ENCODE measurements at regions not wholly inside any gene's neighbourhood (a gene's known extent, or its start where the extent isn't known, plus 50 kb on each side); places are given as distances from the start of the nearest gene placed in this dataset.

DNA sequence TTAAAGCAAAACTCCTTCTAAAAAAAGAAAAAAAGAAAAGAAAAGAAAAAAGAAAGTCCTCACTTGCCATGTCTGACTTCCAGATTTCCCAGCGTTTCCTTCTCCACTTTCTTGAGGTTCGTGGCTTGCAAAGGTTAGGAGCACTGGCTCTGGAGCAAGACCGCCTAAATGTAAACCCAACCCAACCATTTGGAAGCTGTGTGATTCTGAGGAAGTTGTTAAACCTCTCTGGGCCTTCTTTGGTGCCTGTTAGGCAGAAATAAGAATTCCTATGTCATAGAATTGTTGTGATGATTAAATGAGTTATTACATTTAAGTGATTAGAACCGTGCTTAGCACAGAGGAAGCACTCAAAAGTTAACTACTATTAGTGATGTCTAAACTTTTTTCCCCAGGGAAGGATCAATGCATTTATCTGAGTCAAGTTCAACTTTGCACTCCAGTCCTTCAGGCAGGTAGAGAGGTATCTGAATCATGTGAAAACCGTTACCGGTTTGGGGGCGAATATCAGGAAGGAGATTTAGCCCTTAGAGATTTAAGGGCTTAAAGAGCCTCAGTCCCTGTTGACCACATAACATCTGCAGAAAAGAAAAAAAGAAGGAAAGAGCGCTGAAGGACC is 78.3 kb upstream of the HES1 start:
- TF ChIP-seq, protein P1, sequence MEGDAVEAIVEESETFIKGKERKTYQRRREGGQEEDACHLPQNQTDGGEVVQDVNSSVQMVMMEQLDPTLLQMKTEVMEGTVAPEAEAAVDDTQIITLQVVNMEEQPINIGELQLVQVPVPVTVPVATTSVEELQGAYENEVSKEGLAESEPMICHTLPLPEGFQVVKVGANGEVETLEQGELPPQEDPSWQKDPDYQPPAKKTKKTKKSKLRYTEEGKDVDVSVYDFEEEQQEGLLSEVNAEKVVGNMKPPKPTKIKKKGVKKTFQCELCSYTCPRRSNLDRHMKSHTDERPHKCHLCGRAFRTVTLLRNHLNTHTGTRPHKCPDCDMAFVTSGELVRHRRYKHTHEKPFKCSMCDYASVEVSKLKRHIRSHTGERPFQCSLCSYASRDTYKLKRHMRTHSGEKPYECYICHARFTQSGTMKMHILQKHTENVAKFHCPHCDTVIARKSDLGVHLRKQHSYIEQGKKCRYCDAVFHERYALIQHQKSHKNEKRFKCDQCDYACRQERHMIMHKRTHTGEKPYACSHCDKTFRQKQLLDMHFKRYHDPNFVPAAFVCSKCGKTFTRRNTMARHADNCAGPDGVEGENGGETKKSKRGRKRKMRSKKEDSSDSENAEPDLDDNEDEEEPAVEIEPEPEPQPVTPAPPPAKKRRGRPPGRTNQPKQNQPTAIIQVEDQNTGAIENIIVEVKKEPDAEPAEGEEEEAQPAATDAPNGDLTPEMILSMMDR (IDR thresholded peaks at IDR 0.05): no peak
- TF ChIP-seq POLR2A (IDR thresholded peaks at IDR 0.05): no peak
